Mucosa of descending colon (tissue), 3 donors: ENCODE measurements at regions not wholly inside any gene's neighbourhood (a gene's known extent, or its start where the extent isn't known, plus 50 kb on each side); places are given as distances from the start of the nearest gene placed in this dataset.

Source experiments
- ATAC-seq: fragments of 200-7000 bp; cut with Tn5 transposase; one replicate; pipeline ENCODE4 v1.9.1; 2020; ENCODE audit warnings: mild to moderate bottlenecking, moderate library complexity
- DNase-seq, 3 donors: peaks; one replicate each; pipeline ENCODE4 v3.0.0-alpha.2; 2020
- H3K36me3 ChIP-seq: fragments of 200-600 bp; one replicate; pipeline ENCODE4 v1.8.0; 2021; ENCODE audit warnings: low read depth, mild to moderate bottlenecking
- H3K4me1 ChIP-seq: fragments of 200-600 bp; one replicate; pipeline ENCODE4 v1.8.0; 2021; ENCODE audit warnings: low read depth, mild to moderate bottlenecking
- H3K4me3 ChIP-seq: fragments of 200-600 bp; one replicate; pipeline ENCODE4 v1.8.0; 2021; ENCODE audit warnings: mild to moderate bottlenecking
- H3K9me3 ChIP-seq: fragments of 200-600 bp; one replicate; pipeline ENCODE4 v1.8.0; 2021; ENCODE audit warnings: mild to moderate bottlenecking
- CTCF ChIP-seq: fragments of 200-600 bp; IDR thresholded peaks from one replicate; pipeline ENCODE4 v1.8.0; 2022; ENCODE audit warnings: antibody characterized with exemption, mild to moderate bottlenecking
- intact Hi-C, 2 donors: fragments of 100-400 bp; cut with DNase I in 1 of 2; cut with micrococcal nuclease in 1 of 2; formaldehyde crosslinking; loops; one replicate each; pipeline versions ENCODE4 v1.11.0 to v1.11.1; 2022; cut with DNase I, micrococcal nuclease
- donor health status: DM: no; HTN: no; CAD: no; lungs with moderate emphysema.
- donor health status: DM: no; HTN: no; CAD: no.
- donor health status: DM: no; HTN: yes; CAD: no.

GRCh38 chr4:100852326-100852725 is 334.5 kb upstream of the EMCN start:
- Histone ChIP-seq H3K4me3 (no peak overlapping the region), H3K9me3 (no peaks in the 10 kb centered on the region), H3K36me3 (no peaks in the 10 kb centered on the region), H3K4me1 (no peaks in the 10 kb centered on the region)
- intact Hi-C loops: no loop called here
- no peak for ATAC-seq
- no peak for TF ChIP-seq CTCF
- no peak for DNase-seq

GRCh38 chr4:100849319-100849718 is 331.5 kb upstream of the EMCN start:
- intact Hi-C loops: no loop called here
- no peak for DNase-seq
- Histone ChIP-seq H3K4me3 (no peak overlapping the region), H3K4me1 (no peaks in the 10 kb centered on the region), H3K9me3 (no peaks in the 10 kb centered on the region), H3K36me3 (no peaks in the 10 kb centered on the region)
- TF ChIP-seq CTCF: no peak
- ATAC-seq: no peak

- H3K36me3 ChIP-seq: no peaks in the 10 kb centered on the region
- H3K9me3 ChIP-seq: no peaks in the 10 kb centered on the region
- no peak for DNase-seq
- H3K4me1 ChIP-seq: no peaks in the 10 kb centered on the region
- ATAC-seq: peak; percentile 46
- TF ChIP-seq CTCF: no peak
- intact Hi-C loops: no loop called here
- H3K4me3 ChIP-seq: no peak overlapping the region
Measured at GRCh38 chr4:100848841-100849240, 331.0 kb upstream of the EMCN start.

GRCh38 chr4:100843910-100844309 is 326.1 kb upstream of the EMCN start:
- no peak for ATAC-seq
- no peak for TF ChIP-seq CTCF
- intact Hi-C loops: no loop called here
- Histone ChIP-seq H3K4me3 (no peak overlapping the region), H3K4me1 (no peaks in the 10 kb centered on the region), H3K9me3 (no peaks in the 10 kb centered on the region), H3K36me3 (no peaks in the 10 kb centered on the region)
- no peak for DNase-seq

GRCh38 chr4:100842856-100843255 is 325.0 kb upstream of the EMCN start:
- no peak for TF ChIP-seq CTCF
- no peaks in the 10 kb centered on the region for H3K4me1 ChIP-seq

GRCh38 chr4:100841911-100842310 is 324.1 kb upstream of the EMCN start:
- intact Hi-C loops: no loop called here
- Histone ChIP-seq H3K4me1 (no peaks in the 10 kb centered on the region), H3K4me3 (no peak overlapping the region), H3K9me3 (no peaks in the 10 kb centered on the region), H3K36me3 (no peaks in the 10 kb centered on the region)
- no peak for DNase-seq
- ATAC-seq: no peak
- TF ChIP-seq CTCF: no peak

More at GRCh38 chr4:100842856-100843255, 325.0 kb upstream of the EMCN start:
- no peak for ATAC-seq
- Histone ChIP-seq H3K4me3 (no peak overlapping the region), H3K9me3 (no peaks in the 10 kb centered on the region), H3K36me3 (no peaks in the 10 kb centered on the region)
- intact Hi-C loops: no loop called here
- no peak for DNase-seq
